Body of pancreas (tissue), 4 donors: ENCODE measurements at regions not wholly inside any gene's neighbourhood (a gene's known extent, or its start where the extent isn't known, plus 50 kb on each side); places are given as distances from the start of the nearest gene placed in this dataset.

Source experiments
- ATAC-seq: fragments of 150-250 bp; one replicate; pipeline ENCODE4 v1.9.1; 2016
- DNase-seq, 4 donors: peaks; one replicate each; pipeline ENCODE4 v3.0.0-alpha.2; 2019
- H3K27ac ChIP-seq, 4 donors: fragments of 200-600 bp; sonication (generic); 1 replicate in 3 of 4; 2 replicates in 1 of 4; pipeline versions ENCODE4 v1.5.1 to v1.6.1; 2016 to 2019; ENCODE audit warnings: mild to moderate bottlenecking in 1 of 4, mixed read lengths in 1 of 4, moderate library complexity in 1 of 4
- H3K27me3 ChIP-seq, 2 donors: fragments of 200-600 bp; sonication (generic); one replicate each; pipeline ENCODE4 v1.6.0; 2016; ENCODE audit warnings: mild to moderate bottlenecking in 1 of 2
- H3K36me3 ChIP-seq, 2 donors: fragments of 200-600 bp; sonication (generic); replicated peaks in 1 of 2; 2 replicates each; pipeline ENCODE4 v1.5.1; 2016; ENCODE audit warnings: low read depth in 2 of 2; ENCODE audit not compliant: insufficient read depth in 1 of 2
- H3K4me1 ChIP-seq: fragments of 200-600 bp; sonication (generic); one replicate; pipeline ENCODE4 v1.6.0; 2016
- H3K4me3 ChIP-seq, 2 donors: fragments of 200-600 bp; sonication (generic); 1 replicate in 1 of 2; 2 replicates in 1 of 2; pipeline ENCODE4 v1.5.1; 2016 to 2019
- H3K9me3 ChIP-seq, 3 donors: fragments of 200-600 bp; sonication (generic); 1 replicate in 2 of 3; 2 replicates in 1 of 3; pipeline ENCODE4 v1.5.1; 2016
- CTCF ChIP-seq, 7 experiments: fragments of 450-650 bp in 4 of 7; fragments of 200-600 bp in 3 of 7; sonication (generic) in 3 of 7; IDR thresholded peaks; one replicate each; pipeline ENCODE4 v1.5.1; 2016 to 2019; ENCODE audit warnings: antibody characterized with exemption in 7 of 7
- POLR2A ChIP-seq, 3 donors: fragments of 450-650 bp; IDR thresholded peaks; one replicate each; pipeline ENCODE4 v1.6.1; 2016; ENCODE audit warnings: antibody characterized with exemption in 3 of 3, mild to moderate bottlenecking in 2 of 3
- WGBS, 2 donors: methylation state at CpG; one replicate each; pipeline ENCODE4 v1.1.5; 2017; 5-methylcytosine and 5-hydroxymethylcytosine counted together
- intact Hi-C: fragments of 100-400 bp; cut with DNase I; formaldehyde crosslinking; loops from one replicate; pipeline ENCODE4 v1.15.1; 2023

- Histone ChIP-seq H3K27ac (no peak overlapping the region), H3K27me3 (no peaks in the 10 kb centered on the region), H3K4me3 (no peak overlapping the region), H3K36me3 (no peaks in the 10 kb centered on the region), H3K4me1 (no peaks in the 10 kb centered on the region), H3K9me3 (no peaks in the 10 kb centered on the region)
- intact Hi-C loops: no loop called here
- DNase-seq (no peak), ATAC-seq (no peak)
- WGBS, 2 donors: 56 to 67% methylated on average over 3 of the region's 3 CpGs
- no peak for TF ChIP-seq POLR2A (IDR thresholded peaks at IDR 0.05)
- no peak for TF ChIP-seq CTCF (IDR thresholded peaks at IDR 0.05)
Measured at GRCh38 chr6:129921169-129921817, 60.2 kb upstream of the TMEM244 start.

GRCh38 chr6:129920103-129920798, 59.1 kb upstream of the TMEM244 start:
- no peak for TF ChIP-seq CTCF (IDR thresholded peaks at IDR 0.05)
- TF ChIP-seq POLR2A (IDR thresholded peaks at IDR 0.05): no peak
- H3K4me3 ChIP-seq: no peak overlapping the region
- no peaks in the 10 kb centered on the region for H3K36me3 ChIP-seq
- no peaks in the 10 kb centered on the region for H3K27me3 ChIP-seq
- intact Hi-C loops: no loop called here
- ATAC-seq: no peak
- DNase-seq: no peak
- H3K9me3 ChIP-seq: no peaks in the 10 kb centered on the region
- H3K27ac ChIP-seq: no peak overlapping the region
- no peaks in the 10 kb centered on the region for H3K4me1 ChIP-seq
- 63 to 64% methylated on average over 7 of the region's 7 CpGs for WGBS, 2 donors

- Histone ChIP-seq H3K9me3 (no peaks in the 10 kb centered on the region), H3K27ac (no peak overlapping the region), H3K27me3 (no peaks in the 10 kb centered on the region), H3K4me1 (no peaks in the 10 kb centered on the region), H3K36me3 (no peaks in the 10 kb centered on the region), H3K4me3 (no peak overlapping the region)
- intact Hi-C loops: no loop called here
- WGBS, 2 donors: 37 to 45% methylated on average over 1 of the region's 1 CpG
- ATAC-seq: no peak
- TF ChIP-seq POLR2A (IDR thresholded peaks at IDR 0.05) (no peak), CTCF (IDR thresholded peaks at IDR 0.05) (no peak)
- DNase-seq: no peak
Measured at GRCh38 chr6:129911732-129912131, 50.6 kb upstream of the TMEM244 start.
